ENCODE measurements at regions not wholly inside any gene's neighbourhood (a gene's known extent, or its start where the extent isn't known, plus 50 kb on each side); places are given as distances from the start of the nearest gene placed in this dataset.

GRCh38 chr6:105510746-105511145, 107.9 kb upstream of the PREP start:
- DNase-seq (ENCODE audit: low spot score) = no peak
- TF ChIP-seq, protein P1, sequence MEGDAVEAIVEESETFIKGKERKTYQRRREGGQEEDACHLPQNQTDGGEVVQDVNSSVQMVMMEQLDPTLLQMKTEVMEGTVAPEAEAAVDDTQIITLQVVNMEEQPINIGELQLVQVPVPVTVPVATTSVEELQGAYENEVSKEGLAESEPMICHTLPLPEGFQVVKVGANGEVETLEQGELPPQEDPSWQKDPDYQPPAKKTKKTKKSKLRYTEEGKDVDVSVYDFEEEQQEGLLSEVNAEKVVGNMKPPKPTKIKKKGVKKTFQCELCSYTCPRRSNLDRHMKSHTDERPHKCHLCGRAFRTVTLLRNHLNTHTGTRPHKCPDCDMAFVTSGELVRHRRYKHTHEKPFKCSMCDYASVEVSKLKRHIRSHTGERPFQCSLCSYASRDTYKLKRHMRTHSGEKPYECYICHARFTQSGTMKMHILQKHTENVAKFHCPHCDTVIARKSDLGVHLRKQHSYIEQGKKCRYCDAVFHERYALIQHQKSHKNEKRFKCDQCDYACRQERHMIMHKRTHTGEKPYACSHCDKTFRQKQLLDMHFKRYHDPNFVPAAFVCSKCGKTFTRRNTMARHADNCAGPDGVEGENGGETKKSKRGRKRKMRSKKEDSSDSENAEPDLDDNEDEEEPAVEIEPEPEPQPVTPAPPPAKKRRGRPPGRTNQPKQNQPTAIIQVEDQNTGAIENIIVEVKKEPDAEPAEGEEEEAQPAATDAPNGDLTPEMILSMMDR (IDR thresholded peaks at IDR 0.05; ENCODE audit: extremely low read depth, missing control alignments) = no peak

DNA sequence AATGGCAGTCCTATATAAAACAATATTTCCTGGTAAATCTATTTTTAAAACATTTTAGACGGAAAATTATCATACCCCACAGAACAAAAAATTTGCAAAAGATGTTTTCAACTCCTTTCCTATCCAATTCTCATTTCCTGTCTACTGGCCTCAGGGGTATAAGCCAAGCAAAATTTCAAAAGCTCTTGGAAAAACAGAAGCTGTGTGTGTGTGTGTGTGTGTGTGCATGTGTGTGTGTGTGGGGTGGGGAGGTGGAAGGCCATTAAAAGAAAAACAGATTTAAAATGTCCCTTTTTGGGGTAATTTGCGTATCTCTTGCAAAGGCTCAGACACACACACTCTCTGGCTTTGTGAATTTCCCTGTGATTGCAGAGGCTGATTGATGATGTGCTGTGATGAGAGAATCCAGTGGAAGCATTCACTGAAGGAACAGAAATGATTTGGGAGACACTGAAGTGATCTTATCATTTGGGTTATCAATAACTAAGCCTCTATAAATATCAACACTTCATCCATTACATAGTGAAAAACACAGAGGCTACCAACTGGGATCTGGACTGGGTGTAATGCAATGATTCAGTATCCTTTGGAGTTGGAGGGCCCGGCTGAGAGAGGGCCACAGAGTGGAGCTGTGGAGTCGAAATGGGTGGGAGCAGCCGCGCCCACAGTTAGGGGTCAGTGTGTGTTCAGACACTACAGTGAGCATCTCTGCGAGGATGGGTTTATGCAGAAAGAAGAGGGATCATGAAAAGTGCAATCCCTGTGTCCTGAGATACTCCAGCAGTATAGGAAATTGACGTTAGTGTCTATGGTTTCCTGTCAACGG, 106.8 kb upstream of the PREP start:
- DNase-seq (ENCODE audit: low spot score) = no peak
- TF ChIP-seq, protein P1 (IDR thresholded peaks at IDR 0.05; ENCODE audit: extremely low read depth, missing control alignments) = no peak

DNA sequence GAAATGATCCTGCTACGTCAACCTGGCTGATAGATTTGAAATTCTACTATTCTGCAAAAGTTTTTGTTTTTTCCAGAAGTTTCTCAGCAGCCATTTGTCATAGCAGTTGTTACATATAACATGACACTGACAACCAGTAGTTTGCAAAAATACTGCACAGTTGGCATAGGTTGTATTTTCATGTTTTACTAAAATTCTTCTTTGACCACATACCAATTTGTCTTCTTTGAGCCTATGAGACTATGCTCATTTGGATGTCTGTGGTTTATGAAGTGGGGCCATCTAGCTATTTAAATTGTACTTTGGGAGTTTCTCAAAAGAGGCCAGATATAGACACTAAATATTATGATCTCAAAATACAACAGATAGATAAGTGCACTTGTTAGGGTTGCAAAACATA, 104.9 kb upstream of the PREP start:
- DNase-seq (ENCODE audit: low spot score) = no peak
- TF ChIP-seq, protein P1 (IDR thresholded peaks at IDR 0.05; ENCODE audit: extremely low read depth, missing control alignments) = no peak

DNA sequence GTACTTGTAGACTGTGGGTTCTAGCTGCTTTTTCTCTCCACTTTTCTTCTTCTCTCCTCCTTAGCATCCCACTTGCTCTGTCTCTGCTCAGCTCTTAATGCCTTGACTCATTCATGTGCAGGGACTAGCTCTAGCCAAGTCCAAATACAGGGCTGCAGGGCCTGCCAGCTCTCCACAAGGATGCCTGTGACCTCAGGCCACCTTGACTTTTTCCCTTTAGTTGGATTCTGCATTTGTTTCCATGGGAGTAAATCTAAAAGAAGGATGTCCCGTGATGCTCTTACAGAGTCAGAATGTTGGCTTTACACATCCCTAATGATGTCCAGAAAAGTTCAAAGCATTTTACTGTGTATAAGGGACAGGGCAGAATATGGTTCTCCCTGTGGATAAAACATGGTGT, 101.8 kb upstream of the PREP start:
- DNase-seq (ENCODE audit: low spot score) = no peak
- TF ChIP-seq, protein P1 (IDR thresholded peaks at IDR 0.05; ENCODE audit: extremely low read depth, missing control alignments) = no peak

- TF ChIP-seq, protein P1 (IDR thresholded peaks at IDR 0.05; ENCODE audit: extremely low read depth, missing control alignments) = no peak
- DNase-seq (ENCODE audit: low spot score) = no peak
Measured at GRCh38 chr6:105503641-105504040, 100.8 kb upstream of the PREP start.

DNA sequence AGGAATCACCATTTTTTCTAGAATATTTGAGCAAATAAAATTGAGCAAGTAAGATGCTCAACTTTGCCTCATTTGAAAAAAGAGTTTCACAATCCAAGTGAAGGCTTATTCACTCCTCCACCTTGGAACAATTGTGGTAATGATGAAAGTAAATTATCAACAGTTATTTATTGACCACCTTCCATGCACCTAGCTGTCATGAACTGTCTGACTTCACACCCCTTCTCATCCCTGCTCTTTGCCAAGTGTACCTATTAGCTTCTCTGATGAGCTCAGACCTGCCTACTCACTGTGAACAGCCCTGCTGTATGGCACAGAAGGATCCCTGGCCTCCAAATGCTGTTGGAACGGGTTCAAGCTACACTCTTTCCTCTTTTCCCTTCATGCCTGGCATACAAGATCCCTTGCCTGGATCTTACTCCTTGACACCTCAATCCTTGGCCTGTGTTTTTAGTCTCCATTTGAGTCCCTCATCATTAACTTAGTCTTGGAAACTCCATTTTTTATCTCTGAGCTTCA, 99.0 kb upstream of the PREP start:
- TF ChIP-seq, protein P1 (IDR thresholded peaks at IDR 0.05; ENCODE audit: extremely low read depth, missing control alignments) = no peak
- no peak for DNase-seq (ENCODE audit: low spot score)

DNA sequence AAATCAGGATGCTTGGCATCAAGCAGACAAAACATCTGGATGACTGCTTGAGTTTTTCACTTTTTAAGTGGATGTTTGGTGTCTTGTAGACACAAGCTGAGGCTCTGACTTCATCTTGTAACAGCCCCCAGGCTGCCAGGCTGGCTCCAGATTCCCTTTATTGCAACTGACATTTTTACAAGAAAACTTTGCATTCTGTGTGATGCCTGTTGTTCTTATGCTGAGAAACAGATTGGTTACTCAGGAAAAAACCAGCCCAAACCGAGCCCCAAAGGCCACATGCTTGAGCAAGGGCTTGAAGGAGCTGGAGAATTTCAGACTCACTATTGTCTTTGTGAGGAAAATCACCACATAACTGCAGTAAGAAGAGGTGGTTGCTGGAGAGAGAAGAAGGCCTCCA, 98.4 kb upstream of the PREP start:
- DNase-seq (ENCODE audit: low spot score) = no peak
- TF ChIP-seq, protein P1 (IDR thresholded peaks at IDR 0.05; ENCODE audit: extremely low read depth, missing control alignments) = no peak
